ENCODE measurements at regions not wholly inside any gene's neighbourhood (a gene's known extent, or its start where the extent isn't known, plus 50 kb on each side); places are given as distances from the start of the nearest gene placed in this dataset.

DNA sequence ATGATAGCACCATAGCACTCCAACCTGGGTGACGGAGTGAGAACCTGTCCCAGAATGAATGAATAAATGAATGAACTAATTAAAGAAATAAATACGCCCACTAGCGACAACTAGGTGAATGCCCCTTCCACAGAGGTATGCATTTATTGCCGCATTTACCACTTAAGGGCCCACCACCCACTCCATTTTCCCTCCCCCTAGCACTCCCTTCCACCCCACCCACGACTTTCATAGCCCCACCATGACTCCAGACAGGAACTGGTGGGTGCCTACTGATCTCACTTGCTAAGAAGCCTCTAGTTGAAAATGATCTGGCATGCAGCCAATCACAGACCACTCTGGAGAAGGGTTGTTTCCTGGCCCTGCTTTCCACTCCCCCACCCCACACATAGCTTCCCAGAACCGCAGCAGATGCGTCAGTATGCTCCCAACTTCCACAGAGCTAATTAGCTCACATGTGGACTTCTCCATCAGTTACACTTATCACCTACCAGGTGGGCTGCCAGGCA lies 167.6 kb downstream of the WT1 start:
- TF ChIP-seq GABPA (IDR thresholded peaks at IDR 0.05; ENCODE audit: low read depth), result no peak
- TF ChIP-seq, protein P1, sequence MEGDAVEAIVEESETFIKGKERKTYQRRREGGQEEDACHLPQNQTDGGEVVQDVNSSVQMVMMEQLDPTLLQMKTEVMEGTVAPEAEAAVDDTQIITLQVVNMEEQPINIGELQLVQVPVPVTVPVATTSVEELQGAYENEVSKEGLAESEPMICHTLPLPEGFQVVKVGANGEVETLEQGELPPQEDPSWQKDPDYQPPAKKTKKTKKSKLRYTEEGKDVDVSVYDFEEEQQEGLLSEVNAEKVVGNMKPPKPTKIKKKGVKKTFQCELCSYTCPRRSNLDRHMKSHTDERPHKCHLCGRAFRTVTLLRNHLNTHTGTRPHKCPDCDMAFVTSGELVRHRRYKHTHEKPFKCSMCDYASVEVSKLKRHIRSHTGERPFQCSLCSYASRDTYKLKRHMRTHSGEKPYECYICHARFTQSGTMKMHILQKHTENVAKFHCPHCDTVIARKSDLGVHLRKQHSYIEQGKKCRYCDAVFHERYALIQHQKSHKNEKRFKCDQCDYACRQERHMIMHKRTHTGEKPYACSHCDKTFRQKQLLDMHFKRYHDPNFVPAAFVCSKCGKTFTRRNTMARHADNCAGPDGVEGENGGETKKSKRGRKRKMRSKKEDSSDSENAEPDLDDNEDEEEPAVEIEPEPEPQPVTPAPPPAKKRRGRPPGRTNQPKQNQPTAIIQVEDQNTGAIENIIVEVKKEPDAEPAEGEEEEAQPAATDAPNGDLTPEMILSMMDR (IDR thresholded peaks at IDR 0.05; ENCODE audit: insufficient read depth, low read length), result no peak
